B cell (primary cell): ENCODE measurements at regions not wholly inside any gene's neighbourhood (a gene's known extent, or its start where the extent isn't known, plus 50 kb on each side); places are given as distances from the start of the nearest gene placed in this dataset.
"Not testable (repeated sequence)": the region's sequence is repeated elsewhere in the genome, so short reads cannot be mapped to it uniquely, and the experiment has no call there.

Experiments used
- ATAC-seq: fragments of 200-7000 bp; cut with Tn5 transposase; one replicate; pipeline ENCODE4 v1.10.0; 2021; ENCODE audit warnings: low read depth, mild to moderate bottlenecking, moderate number of reproducible peaks, moderate library complexity
- CTCF ChIA-PET: fragments of 350-600 bp; sonication (Branson Sonifier 250); formaldehyde crosslinking; loops from one replicate; lab custom pipeline; 2021; ENCODE audit warnings: antibody characterized with exemption, inconsistent platforms; lab: Charles Lee
- POLR2A ChIA-PET: fragments of 350-600 bp; sonication (Branson Sonifier 250); formaldehyde crosslinking; loops from one replicate; lab custom pipeline; 2021; ENCODE audit warnings: antibody characterized with exemption; lab: Charles Lee
- DNase-seq: peaks from one replicate; pipeline ENCODE4 v3.0.0; 2013
- H2AFZ ChIP-seq: 2 replicates; pipeline ENCODE4 v1.6.1; 2012; ENCODE audit warnings: mild to moderate bottlenecking, low read depth, low read length; ENCODE audit not compliant: insufficient read depth, poor library complexity, severe bottlenecking
- H3K27ac ChIP-seq, 2 donors: 1 replicate in 1 of 2; 2 replicates in 1 of 2; pipeline ENCODE4 v1.5.1; 2012 to 2013; ENCODE audit warnings: low read length in 2 of 2, mild to moderate bottlenecking in 2 of 2, moderate library complexity in 1 of 2
- H3K27me3 ChIP-seq, 4 experiments: fragments of 200-600 bp in 1 of 4; sonication (generic) in 1 of 4; replicated peaks in 1 of 4; 1 replicate in 2 of 4; 2 replicates in 2 of 4; pipeline versions ENCODE4 v1.6.1 to v1.7.0; 2013 to 2016; ENCODE audit warnings: low read length in 3 of 4, mild to moderate bottlenecking in 2 of 4, mixed read lengths in 1 of 4, moderate library complexity in 1 of 4; ENCODE audit not compliant: insufficient read depth in 4 of 4, control insufficient read depth in 3 of 4; ENCODE audit errors: control extremely low read depth in 1 of 4
- H3K36me3 ChIP-seq, 2 experiments: replicated peaks in 1 of 2; 1 replicate in 1 of 2; 2 replicates in 1 of 2; pipeline versions ENCODE4 v1.6.1 to v1.7.1; 2013; ENCODE audit warnings: low read length in 1 of 2; ENCODE audit not compliant: insufficient read depth in 2 of 2, control insufficient read depth in 1 of 2; ENCODE audit errors: control extremely low read depth in 1 of 2, extremely low read depth in 1 of 2
- H3K4me1 ChIP-seq, 2 donors: fragments of 200-600 bp in 1 of 2; sonication (generic) in 1 of 2; 1 replicate in 1 of 2; 2 replicates in 1 of 2; pipeline versions ENCODE4 v1.5.1 to v1.6.1; 2013 to 2017; ENCODE audit warnings: low read length in 2 of 2; ENCODE audit not compliant: control insufficient read depth in 2 of 2, insufficient read depth in 2 of 2
- H3K4me2 ChIP-seq: replicated peaks from 2 replicates; pipeline ENCODE3; 2012; ENCODE audit warnings: mild to moderate bottlenecking, low read depth, low read length; ENCODE audit not compliant: poor library complexity, severe bottlenecking
- H3K4me3 ChIP-seq, 5 experiments: fragments of 200-600 bp in 1 of 5; sonication (generic) in 1 of 5; 1 replicate in 3 of 5; 2 replicates in 2 of 5; pipeline versions ENCODE4 v1.5.1 to v1.7.0; 2011 to 2016; ENCODE audit warnings: low read length in 4 of 5, mild to moderate bottlenecking in 4 of 5, low read depth in 2 of 5, control low read depth in 1 of 5, moderate library complexity in 1 of 5; ENCODE audit not compliant: insufficient read depth in 1 of 5; ENCODE audit errors: control extremely low read depth in 1 of 5, extremely low read depth in 1 of 5
- H3K79me2 ChIP-seq: fragments of 200-600 bp; sonication (generic); one replicate; pipeline ENCODE4 v1.6.0; 2016; ENCODE audit warnings: low read length; ENCODE audit not compliant: control insufficient read depth, insufficient read depth
- H3K9ac ChIP-seq: fragments of 200-600 bp; sonication (generic); 2 replicates; pipeline ENCODE4 v1.6.1; 2017; ENCODE audit warnings: mild to moderate bottlenecking, low read length, moderate library complexity
- H3K9me3 ChIP-seq, 3 donors: one replicate each; pipeline versions ENCODE4 v1.6.1 to v1.7.1; 2013; ENCODE audit warnings: low read length in 2 of 3; ENCODE audit not compliant: control insufficient read depth in 2 of 3, insufficient read depth in 1 of 3; ENCODE audit errors: control extremely low read depth in 1 of 3
- H4K20me1 ChIP-seq: 2 replicates; pipeline ENCODE4 v1.6.0; 2012; ENCODE audit warnings: mild to moderate bottlenecking, low read length; ENCODE audit not compliant: insufficient read depth, control insufficient read depth, poor library complexity, severe bottlenecking
- H3K27ac Mint-ChIP-seq: one replicate; pipeline ENCODE4 v1.8.0; 2021; ENCODE audit warnings: mixed read lengths
- H3K27me3 Mint-ChIP-seq: one replicate; pipeline ENCODE4 v1.8.0; 2021; ENCODE audit warnings: mixed read lengths
- H3K4me1 Mint-ChIP-seq: one replicate; pipeline ENCODE4 v1.8.0; 2021; ENCODE audit warnings: mixed read lengths
- H3K4me3 Mint-ChIP-seq: one replicate; pipeline ENCODE4 v1.8.0; 2021; ENCODE audit warnings: mixed read lengths
- H3K9me3 Mint-ChIP-seq: one replicate; pipeline ENCODE4 v1.8.0; 2022; ENCODE audit warnings: mixed read lengths; ENCODE audit not compliant: insufficient read depth
- EZH2 ChIP-seq: IDR thresholded peaks from 2 replicates; pipeline ENCODE4 v1.6.1; 2012; ENCODE audit warnings: borderline replicate concordance, low read depth, mild to moderate bottlenecking, moderate library complexity, low read length; ENCODE audit not compliant: insufficient read depth, poor library complexity, severe bottlenecking
- WGBS: methylation state at CpG from one replicate; pipeline ENCODE4 v1.1.5; 2013; ENCODE audit warnings: missing lambda C conversion rate; ENCODE audit not compliant: insufficient coverage; 5-methylcytosine and 5-hydroxymethylcytosine counted together
- intact Hi-C: fragments of 100-400 bp; cut with micrococcal nuclease; formaldehyde crosslinking; loops from one replicate; pipeline ENCODE4 v1.10.0; 2022
- TF ChIP-seq, protein P1 (sequence below): fragments of 200-600 bp; IDR thresholded peaks from one replicate; pipeline ENCODE4 v1.8.0; 2022; ENCODE audit warnings: antibody characterized with exemption, mild to moderate bottlenecking

DNA sequence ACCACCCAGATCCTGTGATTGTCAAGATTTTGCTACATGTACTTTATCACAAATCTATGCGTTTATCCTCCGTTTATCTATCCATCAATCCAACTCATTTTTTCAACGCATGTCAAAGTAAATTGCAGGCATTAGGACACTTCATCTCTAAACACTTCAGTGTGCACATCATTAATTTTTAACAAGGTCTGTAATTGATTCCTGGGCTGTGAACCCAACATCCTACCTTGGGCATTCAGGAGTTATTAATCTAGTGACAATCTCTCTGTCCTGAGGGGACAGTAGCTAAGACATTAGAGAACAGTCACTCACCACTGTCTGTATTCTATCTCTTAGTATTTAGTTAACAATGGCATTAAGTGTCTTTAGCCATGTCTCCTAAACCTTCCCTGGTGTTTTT lies 264.7 kb downstream of the SOX9 start:
- ChIA-PET POLR2A (no interaction called here), CTCF (no interaction called here)
- Histone ChIP-seq H3K79me2 (no peaks in the 10 kb centered on the region), H3K27ac (no peak overlapping the region), H3K36me3 (no peaks in the 10 kb centered on the region), H3K9me3 (no peaks in the 10 kb centered on the region), H3K4me3 (no peak overlapping the region), H3K4me1 (no peaks in the 10 kb centered on the region), H4K20me1 (no peaks in the 10 kb centered on the region), H2AFZ (no peak overlapping the region), H3K27me3 (peaks cover 0 to 2% (median 0%) of the 10 kb centered on the region in 4 experiments), H3K9ac (no peak overlapping the region), H3K4me2 (no peak overlapping the region)
- no peak for TF ChIP-seq EZH2
- TF ChIP-seq, protein P1, sequence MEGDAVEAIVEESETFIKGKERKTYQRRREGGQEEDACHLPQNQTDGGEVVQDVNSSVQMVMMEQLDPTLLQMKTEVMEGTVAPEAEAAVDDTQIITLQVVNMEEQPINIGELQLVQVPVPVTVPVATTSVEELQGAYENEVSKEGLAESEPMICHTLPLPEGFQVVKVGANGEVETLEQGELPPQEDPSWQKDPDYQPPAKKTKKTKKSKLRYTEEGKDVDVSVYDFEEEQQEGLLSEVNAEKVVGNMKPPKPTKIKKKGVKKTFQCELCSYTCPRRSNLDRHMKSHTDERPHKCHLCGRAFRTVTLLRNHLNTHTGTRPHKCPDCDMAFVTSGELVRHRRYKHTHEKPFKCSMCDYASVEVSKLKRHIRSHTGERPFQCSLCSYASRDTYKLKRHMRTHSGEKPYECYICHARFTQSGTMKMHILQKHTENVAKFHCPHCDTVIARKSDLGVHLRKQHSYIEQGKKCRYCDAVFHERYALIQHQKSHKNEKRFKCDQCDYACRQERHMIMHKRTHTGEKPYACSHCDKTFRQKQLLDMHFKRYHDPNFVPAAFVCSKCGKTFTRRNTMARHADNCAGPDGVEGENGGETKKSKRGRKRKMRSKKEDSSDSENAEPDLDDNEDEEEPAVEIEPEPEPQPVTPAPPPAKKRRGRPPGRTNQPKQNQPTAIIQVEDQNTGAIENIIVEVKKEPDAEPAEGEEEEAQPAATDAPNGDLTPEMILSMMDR = no peak
- DNase-seq = no peak
- no peaks in the 10 kb centered on the region for H3K4me1 Mint-ChIP-seq
- peaks cover 7% of the 10 kb centered on the region for H3K27me3 Mint-ChIP-seq
- no peak overlapping the region for H3K4me3 Mint-ChIP-seq
- 95% methylated on average over 3 of the region's 3 CpGs for WGBS
- H3K9me3 Mint-ChIP-seq = no peaks in the 10 kb centered on the region
- intact Hi-C loops = no loop called here
- no peak for ATAC-seq
- no peak overlapping the region for H3K27ac Mint-ChIP-seq

DNA sequence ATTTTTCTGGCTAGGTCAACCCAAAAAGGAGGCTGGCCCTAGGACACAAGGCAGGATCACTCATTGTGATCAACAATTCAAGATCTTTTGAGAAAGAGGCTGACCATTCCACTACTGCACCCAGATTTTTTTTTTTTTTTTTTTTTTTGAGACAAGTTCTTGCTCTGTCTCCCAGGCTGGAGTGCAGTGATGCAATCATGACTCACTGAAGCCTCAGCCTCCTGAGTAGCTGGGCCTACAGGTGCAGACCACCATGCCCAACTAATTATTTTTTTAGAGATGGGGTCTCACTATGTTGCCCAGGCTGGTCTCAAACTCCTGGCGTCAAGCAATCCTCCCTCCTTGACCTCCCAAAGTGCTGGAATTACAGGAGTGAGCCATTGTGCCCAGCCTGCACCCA lies 265.4 kb downstream of the SOX9 start:
- WGBS = 100% methylated on average over 1 of the region's 1 CpG
- DNase-seq, H3K9me3 Mint-ChIP-seq, H3K4me3 Mint-ChIP-seq, H3K4me3 ChIP-seq, H3K9ac ChIP-seq, POLR2A ChIA-PET, H3K27me3 Mint-ChIP-seq, CTCF ChIA-PET, H2AFZ ChIP-seq, H3K27me3 ChIP-seq, H4K20me1 ChIP-seq, H3K4me2 ChIP-seq, H3K79me2 ChIP-seq, intact Hi-C loops, H3K36me3 ChIP-seq, H3K9me3 ChIP-seq, ATAC-seq, H3K4me1 ChIP-seq, H3K4me1 Mint-ChIP-seq, H3K27ac ChIP-seq, H3K27ac Mint-ChIP-seq: not testable (repeated sequence)
